ENCODE measurements at regions not wholly inside any gene's neighbourhood (a gene's known extent, or its start where the extent isn't known, plus 50 kb on each side); places are given as distances from the start of the nearest gene placed in this dataset.

GRCh38 chrX:25531096-25531495 is 515.3 kb upstream of the ARX start:
- TF ChIP-seq CTCF (IDR thresholded peaks at IDR 0.05) (no peak), EZH2 (IDR thresholded peaks at IDR 0.05) (no peak), EZH2phosphoT487 (IDR thresholded peaks at IDR 0.05) (no peak)
